ENCODE measurements at regions not wholly inside any gene's neighbourhood (a gene's known extent, or its start where the extent isn't known, plus 50 kb on each side); places are given as distances from the start of the nearest gene placed in this dataset.
"Not testable (repeated sequence)": the region's sequence is repeated elsewhere in the genome, so short reads cannot be mapped to it uniquely, and the experiment has no call there.

- no peak overlapping the region for H3K27ac ChIP-seq
- DNase-seq (ENCODE audit: low spot score) = no peak
- no peak for TF ChIP-seq CTCF (IDR thresholded peaks at IDR 0.05)
- H3K4me3 ChIP-seq = no peak overlapping the region
These were observed 676.8 kb upstream of the HS3ST1 start for GRCh38 chr4:12105519-12105918.

- H3K4me3 ChIP-seq; H3K27ac ChIP-seq; DNase-seq (ENCODE audit: low spot score): not testable (repeated sequence)
These were observed 661.2 kb upstream of the HS3ST1 start for GRCh38 chr4:12089920-12090319.

GRCh38 chr4:12084690-12085089 is 656.0 kb upstream of the HS3ST1 start:
- Histone ChIP-seq H3K4me3 (no peak overlapping the region), H3K27ac (no peak overlapping the region)
- no peak for TF ChIP-seq CTCF (IDR thresholded peaks at IDR 0.05)
- DNase-seq (ENCODE audit: low spot score) = no peak

- H3K27ac ChIP-seq = no peak overlapping the region
- TF ChIP-seq CTCF (IDR thresholded peaks at IDR 0.05) = no peak
- no peak for DNase-seq (ENCODE audit: low spot score)
- no peak overlapping the region for H3K4me3 ChIP-seq
These were observed 642.6 kb upstream of the HS3ST1 start for GRCh38 chr4:12071316-12071715.

- no peak for DNase-seq (ENCODE audit: low spot score)
- H3K27ac ChIP-seq = no peak overlapping the region
- no peak overlapping the region for H3K4me3 ChIP-seq
- TF ChIP-seq CTCF (IDR thresholded peaks at IDR 0.05) = no peak
These were observed 625.3 kb upstream of the HS3ST1 start for GRCh38 chr4:12053966-12054365.

- no peak for TF ChIP-seq CTCF (IDR thresholded peaks at IDR 0.05)
- DNase-seq (ENCODE audit: low spot score) = no peak
- H3K4me3 ChIP-seq = no peak overlapping the region
- H3K27ac ChIP-seq = no peak overlapping the region
These were observed 624.9 kb upstream of the HS3ST1 start for GRCh38 chr4:12053556-12053955.

- DNase-seq (ENCODE audit: low spot score) = no peak
- no peak overlapping the region for H3K4me3 ChIP-seq
These were observed 621.7 kb upstream of the HS3ST1 start for GRCh38 chr4:12050357-12050756.

More at GRCh38 chr4:12050357-12050756, 621.7 kb upstream of the HS3ST1 start:
- TF ChIP-seq CTCF (IDR thresholded peaks at IDR 0.05) = no peak
- H3K27ac ChIP-seq = no peak overlapping the region
